ENCODE measurements at regions not wholly inside any gene's neighbourhood (a gene's known extent, or its start where the extent isn't known, plus 50 kb on each side); places are given as distances from the start of the nearest gene placed in this dataset.
"Not testable (repeated sequence)": the region's sequence is repeated elsewhere in the genome, so short reads cannot be mapped to it uniquely, and the experiment has no call there.

- DNase-seq: no peak
Measured at GRCh38 chr3:6622260-6622659, 238.7 kb upstream of the GRM7 start.

GRCh38 chr3:6622712-6623111 lies 238.2 kb upstream of the GRM7 start:
- no peak for DNase-seq

GRCh38 chr3:6631376-6631775 lies 229.5 kb upstream of the GRM7 start:
- DNase-seq: no peak

GRCh38 chr3:6640907-6641306 lies 220.0 kb upstream of the GRM7 start:
- DNase-seq: no peak

GRCh38 chr3:6644070-6644929 lies 216.6 kb upstream of the GRM7 start:
- no peak for DNase-seq

- no peak for DNase-seq
Measured at GRCh38 chr3:6654670-6655069, 206.2 kb upstream of the GRM7 start.

GRCh38 chr3:6655275-6655674 lies 205.6 kb upstream of the GRM7 start:
- no peak for DNase-seq

- DNase-seq: no peak
Measured at GRCh38 chr3:6657591-6657990, 203.3 kb upstream of the GRM7 start.

- no peak for DNase-seq
Measured at GRCh38 chr3:6667354-6667753, 193.6 kb upstream of the GRM7 start.

- DNase-seq: no peak
Measured at GRCh38 chr3:6671363-6671762, 189.6 kb upstream of the GRM7 start.

GRCh38 chr3:6679510-6679909 lies 181.4 kb upstream of the GRM7 start:
- DNase-seq: peak in 1 of 4 experiments; percentile 2

GRCh38 chr3:6680119-6680806 lies 180.7 kb upstream of the GRM7 start:
- no peak for DNase-seq

GRCh38 chr3:6697285-6697684 lies 163.6 kb upstream of the GRM7 start:
- no peak for DNase-seq

GRCh38 chr3:6697722-6698121 lies 163.2 kb upstream of the GRM7 start:
- DNase-seq: no peak

GRCh38 chr3:6704817-6705216 lies 156.1 kb upstream of the GRM7 start:
- not testable (repeated sequence) for DNase-seq

- no peak for DNase-seq
Measured at GRCh38 chr3:6706777-6707176, 154.1 kb upstream of the GRM7 start.

- no peak for DNase-seq
Measured at GRCh38 chr3:6709178-6709577, 151.7 kb upstream of the GRM7 start.

GRCh38 chr3:6714962-6715361 lies 146.0 kb upstream of the GRM7 start:
- no peak for DNase-seq

GRCh38 chr3:6716420-6716819 lies 144.5 kb upstream of the GRM7 start:
- no peak for DNase-seq

GRCh38 chr3:6717026-6717943 lies 143.6 kb upstream of the GRM7 start:
- no peak for DNase-seq

- no peak for DNase-seq
Measured at GRCh38 chr3:6719999-6720398, 140.9 kb upstream of the GRM7 start.

- no peak for DNase-seq
Measured at GRCh38 chr3:6721491-6721890, 139.4 kb upstream of the GRM7 start.

GRCh38 chr3:6723205-6723604 lies 137.7 kb upstream of the GRM7 start:
- DNase-seq: no peak
